Neural cell (in vitro differentiated cells): ENCODE measurements at regions not wholly inside any gene's neighbourhood (a gene's known extent, or its start where the extent isn't known, plus 50 kb on each side); places are given as distances from the start of the nearest gene placed in this dataset.

ENCODE experiments used
- H2AFZ ChIP-seq: fragments of 200-600, 300-800 bp; sonication (generic), shearing (Covaris generic); 2 replicates; pipeline ENCODE4 v1.6.0; 2014; ENCODE audit warnings: low read depth, mild to moderate bottlenecking, antibody characterized with exemption, low read length, moderate library complexity
- H3F3A ChIP-seq: fragments of 200-600 bp; shearing (Covaris generic); 2 replicates; pipeline ENCODE4 v1.6.1; 2016; ENCODE audit warnings: mild to moderate bottlenecking, moderate library complexity, mixed read lengths, antibody characterized with exemption, low read length; ENCODE audit not compliant: insufficient read depth, poor library complexity, severe bottlenecking
- H3K27ac ChIP-seq: fragments of 200-600, 300-800 bp; sonication (generic), shearing (Covaris generic); 2 replicates; pipeline ENCODE4 v1.5.1; 2014; ENCODE audit warnings: mild to moderate bottlenecking, low read length, moderate library complexity
- H3K27me3 ChIP-seq: fragments of 300-800, 200-600 bp; sonication (generic), shearing (Covaris generic); 2 replicates; pipeline ENCODE4 v1.6.0; 2014; ENCODE audit warnings: mild to moderate bottlenecking, low read depth, low read length, moderate library complexity; ENCODE audit not compliant: insufficient read depth
- H3K36me3 ChIP-seq: fragments of 300-800, 200-600 bp; sonication (generic), shearing (Covaris generic); 2 replicates; pipeline ENCODE4 v1.5.1; 2014; ENCODE audit warnings: mild to moderate bottlenecking, antibody characterized with exemption, low read length, moderate library complexity; ENCODE audit not compliant: insufficient read depth
- H3K4me2 ChIP-seq: fragments of 300-800, 200-600 bp; sonication (generic), shearing (Covaris generic); 2 replicates; pipeline ENCODE4 v1.6.0; 2014; ENCODE audit warnings: mild to moderate bottlenecking, low read length
- H3K4me3 ChIP-seq: fragments of 300-800, 200-600 bp; sonication (generic), shearing (Covaris generic); 2 replicates; pipeline ENCODE4 v1.5.1; 2014; ENCODE audit warnings: mild to moderate bottlenecking, low read length, moderate library complexity
- H3K79me2 ChIP-seq: fragments of 200-600 bp; shearing (Covaris generic); replicated peaks from 2 replicates; pipeline ENCODE4 v1.6.0; 2014; ENCODE audit warnings: mild to moderate bottlenecking, low read length, moderate library complexity; ENCODE audit not compliant: insufficient read depth
- H3K9ac ChIP-seq: fragments of 300-800, 200-600 bp; sonication (generic), shearing (Covaris generic); 2 replicates; pipeline ENCODE4 v1.6.1; 2016; ENCODE audit warnings: mild to moderate bottlenecking, low read length, mixed read lengths
- H3K9me2 ChIP-seq: fragments of 200-600 bp; shearing (Covaris generic); 2 replicates; pipeline ENCODE4 v1.6.1; 2016; ENCODE audit warnings: mild to moderate bottlenecking, low read length, mixed read lengths; ENCODE audit not compliant: insufficient read depth
- H3K9me3 ChIP-seq: fragments of 200-600, 300-800 bp; sonication (generic), shearing (Covaris generic); 2 replicates; pipeline ENCODE4 v1.6.1; 2016; ENCODE audit warnings: mild to moderate bottlenecking, mixed run types, low read length, moderate library complexity, mixed read lengths
- H4K20me1 ChIP-seq: fragments of 200-600 bp; shearing (Covaris generic); 2 replicates; pipeline ENCODE4 v1.6.1; 2016; ENCODE audit warnings: mild to moderate bottlenecking, mixed run types; ENCODE audit not compliant: insufficient read depth
- EP300 ChIP-seq: fragments of 450-650 bp; conservative IDR thresholded peaks from 2 replicates; pipeline ENCODE4 v1.6.1; 2014; ENCODE audit warnings: antibody characterized with exemption, mild to moderate bottlenecking, moderate library complexity; ENCODE audit not compliant: poor library complexity, severe bottlenecking
- EZH2 ChIP-seq: fragments of 200-600, 300-800 bp; shearing (Covaris generic), sonication (generic); IDR thresholded peaks from 2 replicates; pipeline ENCODE4 v1.6.1; 2014; ENCODE audit warnings: antibody characterized with exemption, low read length, borderline replicate concordance, mild to moderate bottlenecking; ENCODE audit not compliant: insufficient read depth, poor library complexity, severe bottlenecking
- MXI1 ChIP-seq: fragments of 450-650 bp; conservative IDR thresholded peaks from 2 replicates; pipeline ENCODE4 v1.6.1; 2014; ENCODE audit warnings: antibody characterized with exemption, mild to moderate bottlenecking; ENCODE audit not compliant: poor library complexity, severe bottlenecking
- POLR2AphosphoS5 ChIP-seq: IDR thresholded peaks from 2 replicates; pipeline ENCODE4 v1.6.1; 2012
- RAD21 ChIP-seq: fragments of 450-650 bp; conservative IDR thresholded peaks from 2 replicates; pipeline ENCODE4 v1.6.1; 2014; ENCODE audit warnings: antibody characterized with exemption, mild to moderate bottlenecking, moderate library complexity
- SMC3 ChIP-seq: fragments of 450-650 bp; conservative IDR thresholded peaks from 2 replicates; pipeline ENCODE4 v1.6.1; 2014; ENCODE audit warnings: antibody characterized with exemption, mild to moderate bottlenecking, moderate library complexity; ENCODE audit not compliant: poor library complexity
- TAF1 ChIP-seq: IDR thresholded peaks from 2 replicates; pipeline ENCODE4 v1.6.1; 2012; ENCODE audit warnings: low read depth
- TF ChIP-seq, protein P1 (sequence below): fragments of 450-650 bp; IDR thresholded peaks from 2 replicates; pipeline ENCODE4 v1.5.1; 2014; ENCODE audit warnings: antibody characterized with exemption, mild to moderate bottlenecking, moderate library complexity; ENCODE audit not compliant: poor library complexity, severe bottlenecking
- TF ChIP-seq, protein P2 (sequence below): IDR thresholded peaks from 2 replicates; pipeline ENCODE4 v1.6.1; 2012; ENCODE audit warnings: borderline replicate concordance

DNA sequence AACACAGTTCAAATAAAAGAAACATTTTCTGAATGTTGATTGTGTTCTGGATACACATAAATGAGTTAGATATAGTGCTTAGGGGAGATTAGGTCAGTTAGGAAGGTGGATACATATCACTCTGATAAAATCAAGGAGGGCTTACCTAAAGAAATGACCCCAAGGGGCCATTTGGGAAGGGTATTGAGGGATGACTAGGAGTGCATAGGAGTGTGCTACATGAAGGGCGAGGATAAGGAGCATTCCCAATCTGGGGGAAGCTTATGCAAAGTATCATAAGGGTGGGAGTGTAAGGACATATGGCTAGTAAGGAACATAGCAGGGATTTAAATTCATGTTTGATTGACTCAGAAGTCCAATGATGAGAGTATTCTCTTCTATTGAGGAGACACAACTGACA lies 183.6 kb downstream of the NSG2 start (continued):
- TF ChIP-seq MXI1 = no peak

DNA sequence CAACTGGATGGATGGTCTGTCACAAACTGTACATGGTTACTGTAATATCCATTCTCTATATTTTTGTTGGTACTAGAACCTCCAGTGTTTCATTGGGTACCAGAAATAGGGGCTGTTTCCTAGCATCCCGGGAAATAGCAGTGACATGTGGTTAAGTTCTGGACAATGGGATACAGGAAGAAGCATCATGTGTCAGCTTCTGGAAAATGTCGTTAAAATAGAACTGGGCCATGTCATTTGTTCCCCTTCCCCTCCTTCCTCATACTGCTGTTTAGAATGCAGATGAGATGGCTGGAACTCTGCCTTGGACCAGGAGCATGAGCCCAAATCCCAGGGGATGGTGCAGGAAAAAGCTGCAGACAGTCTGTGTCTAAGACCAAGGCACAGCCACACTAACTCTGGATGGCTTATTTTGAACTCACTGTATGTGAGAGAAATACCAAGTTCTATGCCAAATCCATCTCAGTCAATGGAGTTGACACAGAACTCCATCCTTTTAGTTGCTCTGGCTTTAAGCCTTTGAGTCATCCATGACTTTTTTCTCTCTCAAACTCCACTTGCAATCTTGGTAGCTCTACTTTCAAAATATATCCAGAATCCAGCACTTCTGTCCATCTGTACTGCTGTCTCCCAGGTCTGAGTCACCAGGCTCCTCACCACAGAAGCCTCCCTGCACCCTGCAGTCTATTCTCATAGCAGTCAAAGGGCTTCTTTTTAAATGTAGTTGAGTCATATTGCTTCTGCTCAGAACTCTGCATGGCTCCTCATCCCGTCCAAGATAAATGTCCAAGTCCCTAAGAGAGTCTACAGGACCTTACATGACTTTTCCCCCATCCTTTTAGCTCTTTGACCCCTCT lies 184.2 kb downstream of the NSG2 start:
- no peak overlapping the region for H3K4me2 ChIP-seq
- no peaks in the 10 kb centered on the region for H3K27me3 ChIP-seq

DNA sequence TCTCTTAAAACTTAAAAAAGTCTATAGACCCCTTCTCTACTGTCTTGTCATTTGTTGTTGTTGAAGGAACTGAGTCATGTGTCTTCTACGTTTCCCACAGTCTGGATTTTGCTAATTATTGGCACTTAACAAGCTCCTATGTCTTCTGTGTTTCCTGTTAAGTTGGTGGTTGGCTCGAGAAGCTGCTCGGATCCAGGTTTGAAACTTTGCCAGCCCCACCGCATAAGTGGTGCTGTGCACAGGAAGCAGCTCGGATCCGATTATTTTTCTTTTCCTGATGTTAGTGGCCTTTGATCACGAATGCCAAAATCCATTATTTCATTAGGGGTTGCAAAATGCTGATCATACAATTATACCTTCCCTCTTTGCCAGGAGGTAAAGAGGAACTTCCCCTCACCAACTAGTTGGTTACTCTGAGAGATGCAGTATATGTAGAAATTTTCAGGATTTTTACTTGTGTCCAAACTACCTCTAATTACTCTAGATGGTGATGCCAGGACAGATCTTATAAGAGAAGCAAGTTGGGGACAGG lies 186.5 kb downstream of the NSG2 start:
- no peaks in the 10 kb centered on the region for H3K9me3 ChIP-seq
- H2AFZ ChIP-seq = no peak overlapping the region
- no peaks in the 10 kb centered on the region for H3K27me3 ChIP-seq
- H3F3A ChIP-seq = no peaks in the 10 kb centered on the region
- H3K4me3 ChIP-seq = no peak overlapping the region
- H3K36me3 ChIP-seq = no peaks in the 10 kb centered on the region
- H3K27ac ChIP-seq = no peak overlapping the region
- no peaks in the 10 kb centered on the region for H4K20me1 ChIP-seq
- H3K9me2 ChIP-seq = no peaks in the 10 kb centered on the region
- H3K4me2 ChIP-seq = no peak overlapping the region
- H3K9ac ChIP-seq = no peak overlapping the region
- no peaks in the 10 kb centered on the region for H3K79me2 ChIP-seq
- TF ChIP-seq, protein P1, sequence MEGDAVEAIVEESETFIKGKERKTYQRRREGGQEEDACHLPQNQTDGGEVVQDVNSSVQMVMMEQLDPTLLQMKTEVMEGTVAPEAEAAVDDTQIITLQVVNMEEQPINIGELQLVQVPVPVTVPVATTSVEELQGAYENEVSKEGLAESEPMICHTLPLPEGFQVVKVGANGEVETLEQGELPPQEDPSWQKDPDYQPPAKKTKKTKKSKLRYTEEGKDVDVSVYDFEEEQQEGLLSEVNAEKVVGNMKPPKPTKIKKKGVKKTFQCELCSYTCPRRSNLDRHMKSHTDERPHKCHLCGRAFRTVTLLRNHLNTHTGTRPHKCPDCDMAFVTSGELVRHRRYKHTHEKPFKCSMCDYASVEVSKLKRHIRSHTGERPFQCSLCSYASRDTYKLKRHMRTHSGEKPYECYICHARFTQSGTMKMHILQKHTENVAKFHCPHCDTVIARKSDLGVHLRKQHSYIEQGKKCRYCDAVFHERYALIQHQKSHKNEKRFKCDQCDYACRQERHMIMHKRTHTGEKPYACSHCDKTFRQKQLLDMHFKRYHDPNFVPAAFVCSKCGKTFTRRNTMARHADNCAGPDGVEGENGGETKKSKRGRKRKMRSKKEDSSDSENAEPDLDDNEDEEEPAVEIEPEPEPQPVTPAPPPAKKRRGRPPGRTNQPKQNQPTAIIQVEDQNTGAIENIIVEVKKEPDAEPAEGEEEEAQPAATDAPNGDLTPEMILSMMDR = no peak
- TF ChIP-seq MXI1 = no peak
- TF ChIP-seq EP300 = no peak
- TF ChIP-seq TAF1 = no peak
- no peak for TF ChIP-seq EZH2
- TF ChIP-seq SMC3 = no peak
- TF ChIP-seq RAD21 = no peak

More for the DNA sequence above, 184.2 kb downstream of the NSG2 start:
- Histone ChIP-seq H3K4me3 (no peak overlapping the region), H3K9ac (no peak overlapping the region), H3K79me2 (no peaks in the 10 kb centered on the region), H2AFZ (no peak overlapping the region), H4K20me1 (no peaks in the 10 kb centered on the region), H3K9me2 (no peaks in the 10 kb centered on the region), H3K27ac (no peak overlapping the region), H3K9me3 (no peaks in the 10 kb centered on the region), H3F3A (no peaks in the 10 kb centered on the region), H3K36me3 (no peaks in the 10 kb centered on the region)
- TF ChIP-seq, protein P1 = no peak
- TF ChIP-seq EZH2 = no peak
- no peak for TF ChIP-seq SMC3
- TF ChIP-seq RAD21 = no peak
- no peak for TF ChIP-seq POLR2AphosphoS5
- TF ChIP-seq, protein P2, sequence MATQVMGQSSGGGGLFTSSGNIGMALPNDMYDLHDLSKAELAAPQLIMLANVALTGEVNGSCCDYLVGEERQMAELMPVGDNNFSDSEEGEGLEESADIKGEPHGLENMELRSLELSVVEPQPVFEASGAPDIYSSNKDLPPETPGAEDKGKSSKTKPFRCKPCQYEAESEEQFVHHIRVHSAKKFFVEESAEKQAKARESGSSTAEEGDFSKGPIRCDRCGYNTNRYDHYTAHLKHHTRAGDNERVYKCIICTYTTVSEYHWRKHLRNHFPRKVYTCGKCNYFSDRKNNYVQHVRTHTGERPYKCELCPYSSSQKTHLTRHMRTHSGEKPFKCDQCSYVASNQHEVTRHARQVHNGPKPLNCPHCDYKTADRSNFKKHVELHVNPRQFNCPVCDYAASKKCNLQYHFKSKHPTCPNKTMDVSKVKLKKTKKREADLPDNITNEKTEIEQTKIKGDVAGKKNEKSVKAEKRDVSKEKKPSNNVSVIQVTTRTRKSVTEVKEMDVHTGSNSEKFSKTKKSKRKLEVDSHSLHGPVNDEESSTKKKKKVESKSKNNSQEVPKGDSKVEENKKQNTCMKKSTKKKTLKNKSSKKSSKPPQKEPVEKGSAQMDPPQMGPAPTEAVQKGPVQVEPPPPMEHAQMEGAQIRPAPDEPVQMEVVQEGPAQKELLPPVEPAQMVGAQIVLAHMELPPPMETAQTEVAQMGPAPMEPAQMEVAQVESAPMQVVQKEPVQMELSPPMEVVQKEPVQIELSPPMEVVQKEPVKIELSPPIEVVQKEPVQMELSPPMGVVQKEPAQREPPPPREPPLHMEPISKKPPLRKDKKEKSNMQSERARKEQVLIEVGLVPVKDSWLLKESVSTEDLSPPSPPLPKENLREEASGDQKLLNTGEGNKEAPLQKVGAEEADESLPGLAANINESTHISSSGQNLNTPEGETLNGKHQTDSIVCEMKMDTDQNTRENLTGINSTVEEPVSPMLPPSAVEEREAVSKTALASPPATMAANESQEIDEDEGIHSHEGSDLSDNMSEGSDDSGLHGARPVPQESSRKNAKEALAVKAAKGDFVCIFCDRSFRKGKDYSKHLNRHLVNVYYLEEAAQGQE = no peak
- no peak for TF ChIP-seq TAF1
- no peak for TF ChIP-seq EP300
- no peak for TF ChIP-seq MXI1
